WI38 (cell line): ENCODE measurements at regions not wholly inside any gene's neighbourhood (a gene's known extent, or its start where the extent isn't known, plus 50 kb on each side); places are given as distances from the start of the nearest gene placed in this dataset.
"Not testable (repeated sequence)": the region's sequence is repeated elsewhere in the genome, so short reads cannot be mapped to it uniquely, and the experiment has no call there.

Experiments
- H3K4me3 ChIP-seq: 2 replicates; pipeline ENCODE4 v1.5.1; 2011; ENCODE audit warnings: low read depth, mild to moderate bottlenecking, control low read depth, low read length
- TF ChIP-seq, protein P1 (sequence below): IDR thresholded peaks from 2 replicates; pipeline ENCODE4 v1.5.1; 2012; ENCODE audit warnings: low read depth, mild to moderate bottlenecking, control low read depth, low read length

GRCh38 chr11:82458147-82458546 lies 275.5 kb downstream of the FAM181B start:
- TF ChIP-seq, protein P1, sequence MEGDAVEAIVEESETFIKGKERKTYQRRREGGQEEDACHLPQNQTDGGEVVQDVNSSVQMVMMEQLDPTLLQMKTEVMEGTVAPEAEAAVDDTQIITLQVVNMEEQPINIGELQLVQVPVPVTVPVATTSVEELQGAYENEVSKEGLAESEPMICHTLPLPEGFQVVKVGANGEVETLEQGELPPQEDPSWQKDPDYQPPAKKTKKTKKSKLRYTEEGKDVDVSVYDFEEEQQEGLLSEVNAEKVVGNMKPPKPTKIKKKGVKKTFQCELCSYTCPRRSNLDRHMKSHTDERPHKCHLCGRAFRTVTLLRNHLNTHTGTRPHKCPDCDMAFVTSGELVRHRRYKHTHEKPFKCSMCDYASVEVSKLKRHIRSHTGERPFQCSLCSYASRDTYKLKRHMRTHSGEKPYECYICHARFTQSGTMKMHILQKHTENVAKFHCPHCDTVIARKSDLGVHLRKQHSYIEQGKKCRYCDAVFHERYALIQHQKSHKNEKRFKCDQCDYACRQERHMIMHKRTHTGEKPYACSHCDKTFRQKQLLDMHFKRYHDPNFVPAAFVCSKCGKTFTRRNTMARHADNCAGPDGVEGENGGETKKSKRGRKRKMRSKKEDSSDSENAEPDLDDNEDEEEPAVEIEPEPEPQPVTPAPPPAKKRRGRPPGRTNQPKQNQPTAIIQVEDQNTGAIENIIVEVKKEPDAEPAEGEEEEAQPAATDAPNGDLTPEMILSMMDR, result no peak
- no peak overlapping the region for H3K4me3 ChIP-seq

GRCh38 chr11:82450996-82451395 lies 282.7 kb downstream of the FAM181B start:
- TF ChIP-seq, protein P1, result no peak
- H3K4me3 ChIP-seq, result no peak overlapping the region

DNA sequence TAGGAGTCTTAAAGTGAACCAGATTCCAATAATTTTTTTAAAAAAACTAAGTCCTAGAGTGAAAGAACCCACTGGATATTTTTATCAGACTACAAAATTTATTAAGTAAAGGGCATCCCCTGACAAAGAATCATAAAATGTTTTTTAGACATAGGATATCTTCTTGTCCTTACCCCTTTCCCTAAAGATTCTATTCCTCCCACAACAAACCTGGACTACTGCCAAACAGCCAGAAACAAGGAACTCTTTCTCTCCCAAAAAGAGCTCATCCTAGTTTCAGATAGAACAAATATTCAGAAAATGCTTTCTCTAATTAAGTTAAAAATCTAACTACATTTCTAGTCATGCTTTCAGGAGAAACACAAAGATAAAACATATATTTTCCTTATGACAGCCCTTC lies 327.1 kb downstream of the FAM181B start:
- no peak overlapping the region for H3K4me3 ChIP-seq
- TF ChIP-seq, protein P1, result no peak

DNA sequence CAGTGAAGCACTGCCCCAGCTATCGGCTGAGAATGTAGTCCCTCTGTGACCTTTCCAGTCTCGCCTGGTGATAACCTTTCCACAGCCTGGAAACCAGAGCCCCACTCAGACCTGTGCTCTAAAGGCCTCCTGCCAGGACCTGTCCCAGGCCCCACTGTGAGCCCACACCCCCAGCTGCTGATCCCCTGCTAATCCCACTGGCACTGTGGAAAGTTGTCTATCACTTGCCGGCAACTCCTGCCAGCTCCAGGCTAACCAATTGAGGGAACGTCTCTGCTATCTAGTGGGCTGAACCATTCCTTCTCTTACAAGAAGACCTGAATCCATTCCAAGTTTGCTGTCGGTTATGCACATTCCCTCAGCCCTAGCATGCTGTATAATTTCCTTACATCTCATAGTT lies 328.2 kb downstream of the FAM181B start:
- TF ChIP-seq, protein P1, result no peak

DNA sequence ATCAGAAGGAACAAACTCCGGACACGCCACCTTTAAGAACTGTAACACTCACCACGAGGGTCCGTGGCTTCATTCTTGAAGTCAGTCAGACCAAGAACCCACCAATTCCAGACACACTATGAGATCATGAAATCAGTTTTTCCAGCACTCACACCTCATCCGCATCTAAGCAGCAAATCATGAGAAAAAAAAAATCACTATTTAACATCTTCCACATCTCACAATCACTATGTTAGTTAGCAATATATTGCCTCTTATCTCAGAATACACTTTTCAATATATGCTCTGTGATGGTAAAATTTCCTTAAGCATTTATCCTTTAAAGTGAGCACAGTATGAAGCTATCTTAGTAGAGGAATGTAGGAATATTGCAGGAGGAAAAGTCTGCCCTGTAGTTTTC lies 328.7 kb downstream of the FAM181B start:
- TF ChIP-seq, protein P1, result no peak
- H3K4me3 ChIP-seq, result no peak overlapping the region

More for the DNA sequence above, 328.2 kb downstream of the FAM181B start:
- no peak overlapping the region for H3K4me3 ChIP-seq

DNA sequence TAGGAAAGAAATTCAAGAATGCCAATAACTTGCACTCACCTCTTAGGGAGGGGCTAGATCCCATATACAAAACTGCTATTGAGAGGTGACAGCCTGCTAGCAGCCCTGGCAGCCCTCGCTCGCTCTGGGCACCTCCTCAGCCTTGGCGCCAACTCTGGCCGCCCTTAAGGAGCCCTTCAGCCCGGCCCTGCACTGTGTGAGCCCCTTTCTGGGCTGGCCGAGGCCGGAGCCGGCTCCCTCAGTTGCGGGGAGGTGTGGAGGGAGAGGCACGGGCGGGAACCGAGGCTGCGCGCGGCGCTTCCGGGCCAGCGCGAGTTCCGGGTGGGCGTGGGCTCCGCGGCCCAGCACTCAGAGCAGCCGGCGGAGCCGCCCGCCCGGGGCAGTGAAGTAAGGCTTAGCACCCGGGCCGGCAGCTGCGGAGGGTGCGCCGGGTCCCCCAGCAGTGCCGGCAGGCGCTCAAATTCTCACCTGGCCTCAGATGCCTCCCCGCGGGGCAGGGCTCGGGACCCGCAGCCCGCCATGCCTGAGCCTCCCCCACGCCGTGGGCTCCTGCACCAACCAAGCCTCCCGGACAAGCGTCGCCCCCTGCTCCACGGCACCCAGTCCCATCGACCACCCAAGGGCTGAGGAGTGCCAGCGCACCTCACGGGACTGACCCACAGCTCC lies 329.9 kb downstream of the FAM181B start:
- TF ChIP-seq, protein P1, result no peak
- H3K4me3 ChIP-seq, result no peak overlapping the region

DNA sequence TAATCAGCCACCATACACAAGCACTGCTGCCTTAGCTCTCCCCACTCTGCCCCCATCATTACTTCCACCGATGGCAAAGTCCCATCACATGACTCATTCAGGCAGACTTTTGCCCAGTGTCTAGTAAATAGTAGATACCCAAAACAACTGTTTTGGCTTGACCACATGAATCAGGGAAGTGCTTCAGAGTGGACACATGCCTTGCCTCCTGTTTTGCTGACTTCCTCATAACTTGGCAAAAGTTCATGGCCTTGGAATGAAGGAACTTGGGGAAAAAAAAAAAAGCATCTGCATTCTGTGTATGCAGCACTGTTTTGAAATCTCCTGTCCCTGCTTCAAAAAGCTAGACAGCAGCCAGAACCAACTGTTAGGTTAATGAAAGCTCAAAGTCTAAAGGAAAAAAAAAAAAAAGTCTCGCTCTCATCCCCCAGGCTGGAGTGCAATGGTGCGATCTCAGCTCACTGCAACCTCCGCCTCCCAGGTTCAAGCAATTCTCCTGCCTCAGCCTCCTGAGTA lies 335.3 kb downstream of the FAM181B start:
- TF ChIP-seq, protein P1, result no peak
- H3K4me3 ChIP-seq, result no peak overlapping the region

- H3K4me3 ChIP-seq, result not testable (repeated sequence)
Observed at GRCh38 chr11:82396639-82397038, 337.0 kb downstream of the FAM181B start.
